Liver (tissue), 3 donors: ENCODE measurements at regions not wholly inside any gene's neighbourhood (a gene's known extent, or its start where the extent isn't known, plus 50 kb on each side); places are given as distances from the start of the nearest gene placed in this dataset.

Experiments used
- ATF3 ChIP-seq: IDR thresholded peaks from 2 replicates; pipeline ENCODE4 v1.6.1; 2016; ENCODE audit warnings: antibody characterized with exemption
- CTCF ChIP-seq: fragments of 150-350 bp; IDR thresholded peaks from 2 replicates; pipeline ENCODE4 v1.5.1; 2017; ENCODE audit warnings: improper control_type of control experiment, low read depth, low read length; ENCODE audit not compliant: missing input control
- donor health status: healthy.
- donor health status: healthy.

- TF ChIP-seq CTCF (no peak), ATF3 (no peak)
Measured at GRCh38 chr15:93483923-93484322, 394.9 kb upstream of the RGMA start.
